CD4-positive, alpha-beta memory T cell (primary cell): ENCODE measurements at regions not wholly inside any gene's neighbourhood (a gene's known extent, or its start where the extent isn't known, plus 50 kb on each side); places are given as distances from the start of the nearest gene placed in this dataset.

Experiments
- CTCF ChIA-PET: fragments of 350-600 bp; sonication (Branson Sonifier 250); formaldehyde crosslinking; loops from one replicate; lab custom pipeline; 2021; ENCODE audit warnings: inconsistent platforms; ENCODE audit not compliant: partially characterized antibody; lab: Charles Lee
- POLR2A ChIA-PET: fragments of 350-600 bp; sonication (Branson Sonifier 250); formaldehyde crosslinking; loops from one replicate; lab custom pipeline; 2021; ENCODE audit not compliant: partially characterized antibody; lab: Charles Lee
- DNase-seq, 5 donors: peaks; one replicate each; pipeline versions ENCODE4 v3.0.0 to v3.0.0-alpha.2; 2020 to 2022; ENCODE audit warnings: mixed read lengths in 1 of 5
- H3K27ac ChIP-seq: one replicate; pipeline ENCODE4 v1.7.0; 2013; ENCODE audit warnings: low read depth, low read length
- H3K27me3 ChIP-seq: 2 replicates; pipeline ENCODE4 v1.7.0; 2013; ENCODE audit warnings: mild to moderate bottlenecking, low read length, moderate library complexity; ENCODE audit not compliant: insufficient read depth
- H3K36me3 ChIP-seq: 2 replicates; pipeline ENCODE4 v1.7.0; 2013; ENCODE audit warnings: mild to moderate bottlenecking, low read length, moderate library complexity; ENCODE audit not compliant: insufficient read depth
- H3K4me1 ChIP-seq: 2 replicates; pipeline ENCODE4 v1.7.0; 2013; ENCODE audit warnings: mild to moderate bottlenecking, low read length, moderate library complexity; ENCODE audit not compliant: insufficient read depth
- H3K4me3 ChIP-seq, 2 donors: one replicate each; pipeline ENCODE4 v1.7.0; 2013; ENCODE audit warnings: low read length in 2 of 2, mild to moderate bottlenecking in 1 of 2
- H3K9me3 ChIP-seq, 2 donors: one replicate each; pipeline ENCODE4 v1.7.0; 2013; ENCODE audit warnings: low read length in 2 of 2, control low read depth in 1 of 2; ENCODE audit not compliant: control insufficient read depth in 1 of 2
- H3K27ac Mint-ChIP-seq, 7 donors: one replicate each; pipeline ENCODE4 v1.8.0; 2020 to 2021; ENCODE audit warnings: mixed read lengths in 7 of 7, mild to moderate bottlenecking in 6 of 7, inconsistent platforms in 3 of 7, moderate library complexity in 3 of 7
- H3K27me3 Mint-ChIP-seq, 2 donors: one replicate each; pipeline ENCODE4 v1.8.0; 2020 to 2021; ENCODE audit warnings: mixed read lengths in 2 of 2
- H3K36me3 Mint-ChIP-seq, 2 donors: one replicate each; pipeline ENCODE4 v1.8.0; 2020 to 2021; ENCODE audit warnings: mixed read lengths in 2 of 2, inconsistent platforms in 1 of 2, mild to moderate bottlenecking in 1 of 2
- H3K4me1 Mint-ChIP-seq, 4 donors: one replicate each; pipeline ENCODE4 v1.8.0; 2020 to 2021; ENCODE audit warnings: mixed read lengths in 4 of 4, mild to moderate bottlenecking in 1 of 4
- H3K4me3 Mint-ChIP-seq, 8 donors: one replicate each; pipeline ENCODE4 v1.8.0; 2020 to 2021; ENCODE audit warnings: mixed read lengths in 8 of 8, mild to moderate bottlenecking in 7 of 8, moderate library complexity in 6 of 8, inconsistent platforms in 3 of 8
- H3K9me3 Mint-ChIP-seq, 8 donors: one replicate each; pipeline ENCODE4 v1.8.0; 2020 to 2021; ENCODE audit warnings: mixed read lengths in 8 of 8, mild to moderate bottlenecking in 5 of 8, inconsistent platforms in 3 of 8, moderate library complexity in 1 of 8
- intact Hi-C: fragments of 100-400 bp; cut with micrococcal nuclease; formaldehyde crosslinking; loops from one replicate; pipeline ENCODE4 v1.15.1; 2023

DNA sequence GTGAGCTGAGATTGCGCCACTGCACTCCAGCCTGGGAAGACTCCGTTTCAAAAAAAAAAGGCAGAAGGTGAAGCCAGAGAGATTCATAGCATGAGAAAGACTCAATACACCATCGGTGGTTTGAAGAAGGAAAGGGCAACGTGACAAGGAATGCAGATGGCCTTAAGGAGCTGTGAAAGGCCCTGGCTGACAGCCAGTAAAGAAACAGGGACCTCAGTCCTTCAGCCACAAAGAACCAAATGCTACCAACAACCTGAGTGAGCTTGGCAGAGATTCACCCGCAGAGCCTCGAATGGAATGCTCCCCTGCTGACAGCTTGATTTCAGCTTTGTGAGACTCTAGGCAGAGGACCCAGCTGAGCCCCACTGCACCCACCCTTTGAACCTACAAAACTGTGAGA, 154.9 kb upstream of the NDUFV2 start:
- no peak overlapping the region for H3K27ac ChIP-seq
- no peaks in the 10 kb centered on the region for H3K36me3 ChIP-seq
- ChIA-PET POLR2A (no interaction called here), CTCF (no interaction called here)
- intact Hi-C loops = no loop called here
- H3K4me1 ChIP-seq = no peaks in the 10 kb centered on the region
- DNase-seq = no peak
- Mint-ChIP-seq H3K27ac (peak overlapping the region in 1 of 7 donors; percentile 44), H3K4me3 (no peak overlapping the region), H3K27me3 (peaks cover 5 to 7% of the 10 kb centered on the region in 2 donors), H3K9me3 (peaks cover 0 to 3% (median 0%) of the 10 kb centered on the region in 8 donors), H3K36me3 (no peaks in the 10 kb centered on the region), H3K4me1 (peaks cover 1 to 7% (median 4%) of the 10 kb centered on the region in 4 donors)
- H3K4me3 ChIP-seq = no peak overlapping the region
- H3K27me3 ChIP-seq = no peaks in the 10 kb centered on the region
- H3K9me3 ChIP-seq = no peaks in the 10 kb centered on the region

- POLR2A ChIA-PET = no interaction called here
Measured at GRCh38 chr18:8948011-8948410, 154.5 kb upstream of the NDUFV2 start.

GRCh38 chr18:8948471-8949149, 153.9 kb upstream of the NDUFV2 start:
- Mint-ChIP-seq H3K4me3 (no peak overlapping the region), H3K9me3 (peaks cover 0 to 4% (median 1%) of the 10 kb centered on the region in 8 donors), H3K27me3 (peaks cover 5 to 7% of the 10 kb centered on the region in 2 donors), H3K27ac (no peak overlapping the region), H3K4me1 (peaks cover 1 to 7% (median 4%) of the 10 kb centered on the region in 4 donors), H3K36me3 (no peaks in the 10 kb centered on the region)
- H3K36me3 ChIP-seq = no peaks in the 10 kb centered on the region
- no peak for DNase-seq
- H3K4me3 ChIP-seq = no peak overlapping the region
- ChIA-PET POLR2A (no interaction called here), CTCF (no interaction called here)
- no peak overlapping the region for H3K27ac ChIP-seq
- intact Hi-C loops = no loop called here
- H3K9me3 ChIP-seq = no peaks in the 10 kb centered on the region
- H3K27me3 ChIP-seq = no peaks in the 10 kb centered on the region
- no peaks in the 10 kb centered on the region for H3K4me1 ChIP-seq

More at GRCh38 chr18:8948011-8948410, 154.5 kb upstream of the NDUFV2 start:
- H3K27ac ChIP-seq = no peak overlapping the region
- H3K4me1 ChIP-seq = no peaks in the 10 kb centered on the region
- H3K36me3 ChIP-seq = no peaks in the 10 kb centered on the region
- Mint-ChIP-seq H3K4me1 (peaks cover 1 to 7% (median 4%) of the 10 kb centered on the region in 4 donors), H3K36me3 (no peaks in the 10 kb centered on the region), H3K9me3 (peaks cover 0 to 3% (median 0%) of the 10 kb centered on the region in 8 donors), H3K27ac (no peak overlapping the region), H3K27me3 (peaks cover 5 to 7% of the 10 kb centered on the region in 2 donors), H3K4me3 (no peak overlapping the region)
- DNase-seq = no peak
- no peaks in the 10 kb centered on the region for H3K9me3 ChIP-seq
- intact Hi-C loops = no loop called here
- CTCF ChIA-PET = no interaction called here
- H3K27me3 ChIP-seq = no peaks in the 10 kb centered on the region
- H3K4me3 ChIP-seq = no peak overlapping the region

DNA sequence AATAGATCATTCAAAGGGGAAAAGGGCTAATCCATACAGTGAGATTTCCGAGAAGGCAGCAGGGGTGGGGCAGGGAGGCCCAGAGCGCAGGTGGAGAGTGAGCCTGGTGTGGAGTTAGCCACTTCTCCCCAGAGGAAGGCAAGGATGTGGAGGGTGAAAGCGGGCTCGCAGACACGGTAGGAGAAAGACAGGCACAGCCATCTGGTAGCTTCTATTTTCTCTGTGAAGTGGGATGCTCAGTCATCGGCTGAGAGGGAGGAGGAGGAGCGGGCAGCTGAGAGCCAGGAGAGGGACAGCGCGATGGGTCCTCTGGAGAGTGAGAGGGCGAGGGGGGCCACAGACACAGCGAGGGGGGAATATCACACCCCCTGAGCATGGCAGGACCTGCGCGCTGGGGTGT, 153.3 kb upstream of the NDUFV2 start:
- no peak overlapping the region for H3K4me3 ChIP-seq
- CTCF ChIA-PET = no interaction called here
- POLR2A ChIA-PET = no interaction called here

DNA sequence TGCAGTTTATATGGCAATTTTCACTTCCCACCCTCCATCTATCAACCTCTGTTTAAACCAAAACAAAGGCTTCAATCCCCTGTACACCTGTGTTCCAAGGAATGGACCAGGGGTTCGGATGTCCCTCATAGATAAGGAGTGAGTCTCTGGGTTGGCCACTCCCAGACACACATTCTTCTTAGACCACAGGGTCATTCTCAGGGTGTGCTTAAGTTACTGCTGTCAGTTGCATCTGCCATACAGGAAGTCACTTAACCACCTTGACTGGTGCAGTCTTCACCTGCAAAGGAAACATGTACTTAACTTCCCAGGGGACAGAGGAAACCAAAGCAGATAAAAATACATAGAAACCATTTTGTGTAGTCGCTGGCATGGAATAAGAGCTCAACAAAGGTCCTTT, 151.0 kb upstream of the NDUFV2 start:
- no peaks in the 10 kb centered on the region for H3K36me3 ChIP-seq
- POLR2A ChIA-PET = no interaction called here
- H3K4me3 Mint-ChIP-seq = no peak overlapping the region
- H3K36me3 Mint-ChIP-seq = no peaks in the 10 kb centered on the region
- peaks cover 0 to 3% of the 10 kb centered on the region in 2 donors for H3K27me3 Mint-ChIP-seq
- peaks cover 1 to 7% (median 4%) of the 10 kb centered on the region in 4 donors for H3K4me1 Mint-ChIP-seq
- intact Hi-C loops = no loop called here
- H3K9me3 Mint-ChIP-seq = peaks cover 0 to 4% (median 2%) of the 10 kb centered on the region in 8 donors
- H3K4me3 ChIP-seq = no peak overlapping the region
- H3K9me3 ChIP-seq = no peaks in the 10 kb centered on the region
- H3K27ac ChIP-seq = no peak overlapping the region
- H3K4me1 ChIP-seq = no peaks in the 10 kb centered on the region
- CTCF ChIA-PET = no interaction called here
- no peak overlapping the region for H3K27ac Mint-ChIP-seq
- H3K27me3 ChIP-seq = no peaks in the 10 kb centered on the region
- DNase-seq = peak in 1 of 5 donors; percentile 0

More for the DNA sequence above, 153.3 kb upstream of the NDUFV2 start:
- intact Hi-C loops = no loop called here
- H3K27me3 ChIP-seq = no peaks in the 10 kb centered on the region
- peaks cover 1 to 7% (median 4%) of the 10 kb centered on the region in 4 donors for H3K4me1 Mint-ChIP-seq
- no peaks in the 10 kb centered on the region for H3K36me3 ChIP-seq
- no peaks in the 10 kb centered on the region for H3K4me1 ChIP-seq
- no peak for DNase-seq
- no peaks in the 10 kb centered on the region for H3K9me3 ChIP-seq
- H3K27ac Mint-ChIP-seq = peak overlapping the region in 1 of 7 donors; percentile 24
- H3K36me3 Mint-ChIP-seq = no peaks in the 10 kb centered on the region
- H3K27me3 Mint-ChIP-seq = peaks cover 5 to 10% of the 10 kb centered on the region in 2 donors
- no peak overlapping the region for H3K4me3 Mint-ChIP-seq
- no peak overlapping the region for H3K27ac ChIP-seq
- H3K9me3 Mint-ChIP-seq = peaks cover 0 to 5% (median 2%) of the 10 kb centered on the region in 8 donors

GRCh38 chr18:8952174-8952573, 150.3 kb upstream of the NDUFV2 start:
- intact Hi-C loops = no loop called here
- ChIA-PET POLR2A (no interaction called here), CTCF (no interaction called here)
- peaks cover 0 to 4% (median 1%) of the 10 kb centered on the region in 8 donors for H3K9me3 Mint-ChIP-seq
- Histone ChIP-seq H3K36me3 (no peaks in the 10 kb centered on the region), H3K4me3 (no peak overlapping the region), H3K9me3 (no peaks in the 10 kb centered on the region), H3K4me1 (no peaks in the 10 kb centered on the region), H3K27me3 (no peaks in the 10 kb centered on the region), H3K27ac (no peak overlapping the region)
- H3K4me3 Mint-ChIP-seq = no peak overlapping the region
- DNase-seq = no peak
- H3K27me3 Mint-ChIP-seq = peaks cover 0 to 3% of the 10 kb centered on the region in 2 donors
- no peaks in the 10 kb centered on the region for H3K36me3 Mint-ChIP-seq
- peaks cover 1 to 7% (median 4%) of the 10 kb centered on the region in 4 donors for H3K4me1 Mint-ChIP-seq
- no peak overlapping the region for H3K27ac Mint-ChIP-seq

DNA sequence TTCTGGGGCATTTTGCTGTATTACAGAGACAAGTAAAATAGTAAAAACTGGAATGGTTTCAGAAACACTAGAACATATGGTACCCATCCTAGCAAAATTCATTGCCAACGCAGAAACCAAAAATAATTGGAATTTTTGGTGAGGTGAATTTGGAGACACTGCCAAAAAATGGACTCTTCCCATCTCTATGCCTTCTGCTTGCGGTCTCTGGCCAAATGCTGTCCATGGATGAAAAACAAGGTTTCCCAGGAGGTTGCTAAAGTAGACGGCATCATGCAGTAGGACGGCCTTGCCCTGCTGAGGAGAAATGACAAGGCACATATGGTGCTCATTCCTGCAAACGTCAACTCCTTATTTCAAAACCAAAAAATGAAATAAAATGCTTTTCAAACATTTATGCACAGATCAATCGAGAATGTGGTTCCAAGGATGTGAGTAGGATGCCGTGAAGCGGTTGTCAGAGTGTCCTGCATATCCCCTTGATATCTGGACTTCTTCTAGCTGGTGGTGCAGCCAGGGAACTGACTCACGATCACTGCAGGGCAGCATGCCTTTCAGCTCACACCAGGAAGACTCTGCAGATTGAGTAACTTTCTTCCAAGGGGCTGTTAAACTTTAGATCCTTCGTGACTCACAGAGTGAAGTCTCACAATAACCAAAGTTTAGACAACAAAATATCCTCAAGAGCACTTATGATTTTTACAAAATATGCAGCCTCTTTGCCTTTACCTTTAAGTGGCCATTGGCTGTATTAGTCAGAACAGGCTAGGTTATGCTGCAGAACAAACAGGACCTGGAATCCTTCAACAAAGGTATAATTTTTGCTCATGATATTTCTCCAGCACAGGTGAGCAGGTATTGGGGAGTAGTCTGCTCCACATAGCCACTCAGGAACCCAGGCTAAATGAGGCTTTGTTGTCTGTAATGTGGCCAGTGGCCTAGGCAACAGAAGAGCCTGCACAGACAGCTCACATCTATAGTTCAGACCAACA, 149.4 kb upstream of the NDUFV2 start:
- intact Hi-C loops = no loop called here
- CTCF ChIA-PET = no interaction called here
- no peak overlapping the region for H3K4me3 Mint-ChIP-seq
- H3K27me3 Mint-ChIP-seq = peaks cover 0 to 3% of the 10 kb centered on the region in 2 donors
- H3K4me1 Mint-ChIP-seq = peaks cover under 1 to 7% (median 3%) of the 10 kb centered on the region in 4 donors
- POLR2A ChIA-PET = no interaction called here
- no peaks in the 10 kb centered on the region for H3K36me3 Mint-ChIP-seq
- H3K27me3 ChIP-seq = no peaks in the 10 kb centered on the region
- H3K9me3 ChIP-seq = no peaks in the 10 kb centered on the region
- no peak for DNase-seq
- no peaks in the 10 kb centered on the region for H3K4me1 ChIP-seq
- H3K4me3 ChIP-seq = no peak overlapping the region
- peaks cover 0 to 4% (median 1%) of the 10 kb centered on the region in 8 donors for H3K9me3 Mint-ChIP-seq
- no peaks in the 10 kb centered on the region for H3K36me3 ChIP-seq
- no peak overlapping the region for H3K27ac ChIP-seq
- H3K27ac Mint-ChIP-seq = no peak overlapping the region
